ENCODE measurements at regions not wholly inside any gene's neighbourhood (a gene's known extent, or its start where the extent isn't known, plus 50 kb on each side); places are given as distances from the start of the nearest gene placed in this dataset.

DNA sequence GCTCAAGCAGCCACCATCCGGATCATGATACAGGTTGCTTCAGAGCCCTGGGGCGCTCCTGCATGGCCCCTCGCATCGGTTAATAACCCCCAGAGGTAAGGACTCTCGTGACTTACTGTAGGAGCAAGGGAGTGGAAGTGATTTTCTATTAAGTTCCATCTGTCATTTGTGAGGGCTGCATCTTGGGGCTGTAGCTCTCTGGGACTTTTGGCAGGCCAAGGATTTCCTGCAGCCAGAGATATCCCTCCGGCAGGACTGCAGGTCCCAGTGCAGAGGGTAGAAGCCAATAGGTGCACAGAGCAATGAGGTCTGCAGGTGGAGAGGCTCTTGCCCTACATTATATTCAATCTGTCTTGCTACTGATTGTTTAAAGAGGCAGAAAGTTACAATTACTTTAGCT, 356.8 kb upstream of the ADARB2 start:
- TF ChIP-seq EP300 (IDR thresholded peaks at IDR 0.05) (no peak), CTCF (IDR thresholded peaks at IDR 0.05) (no peak), POLR2A (IDR thresholded peaks at IDR 0.05) (no peak), POLR2AphosphoS5 (IDR thresholded peaks at IDR 0.05) (no peak)
